ENCODE measurements at regions not wholly inside any gene's neighbourhood (a gene's known extent, or its start where the extent isn't known, plus 50 kb on each side); places are given as distances from the start of the nearest gene placed in this dataset.

- no peak for DNase-seq
Measured at GRCh38 chr1:40914927-40915569, 52.9 kb upstream of the CITED4 start.

GRCh38 chr1:40915581-40915980 lies 53.4 kb upstream of the CITED4 start:
- no peak for DNase-seq

- DNase-seq = no peak
Measured at GRCh38 chr1:40917995-40918711, 56.0 kb upstream of the CITED4 start.

GRCh38 chr1:40919475-40920011 lies 57.4 kb upstream of the CITED4 start:
- no peak for DNase-seq

GRCh38 chr1:40921522-40921921 lies 58.0 kb upstream of the CTPS1 start:
- no peak for DNase-seq

- DNase-seq = no peak
Measured at GRCh38 chr1:40921981-40922677, 57.4 kb upstream of the CTPS1 start.

GRCh38 chr1:40922969-40923368 lies 56.5 kb upstream of the CTPS1 start:
- DNase-seq = peak; percentile 41

GRCh38 chr1:40923511-40924020 lies 55.9 kb upstream of the CTPS1 start:
- no peak for DNase-seq

- no peak for DNase-seq
Measured at GRCh38 chr1:40924767-40925166, 54.7 kb upstream of the CTPS1 start.

GRCh38 chr1:40925834-40926410 lies 53.6 kb upstream of the CTPS1 start:
- no peak for DNase-seq

- no peak for DNase-seq
Measured at GRCh38 chr1:40926441-40926840, 53.1 kb upstream of the CTPS1 start.

GRCh38 chr1:40927781-40928180 lies 51.7 kb upstream of the CTPS1 start:
- DNase-seq = no peak

GRCh38 chr1:40928699-40929098 lies 50.8 kb upstream of the CTPS1 start:
- DNase-seq = no peak

- no peak for DNase-seq
Measured at GRCh38 chr1:40929155-40929554, 50.3 kb upstream of the CTPS1 start.

Data from RPMI8226 (cell line).